HCT116 (cell line): ENCODE measurements at regions not wholly inside any gene's neighbourhood (a gene's known extent, or its start where the extent isn't known, plus 50 kb on each side); places are given as distances from the start of the nearest gene placed in this dataset.

Experiments used
- CEBPB ChIP-seq: IDR thresholded peaks from 2 replicates; pipeline ENCODE4 v1.6.1; 2012; ENCODE audit warnings: low read depth
- CTCF ChIP-seq, 3 experiments: fragments of 200-600 bp in 1 of 3; sonication (generic) in 1 of 3; IDR thresholded peaks in 2 of 3; conservative IDR thresholded peaks in 1 of 3; 2 replicates each; pipeline ENCODE4 v1.5.1; 2012 to 2017; ENCODE audit warnings: low read depth in 2 of 3, low read length in 2 of 3, antibody characterized with exemption in 1 of 3, borderline replicate concordance in 1 of 3, control low read depth in 1 of 3, mild to moderate bottlenecking in 1 of 3, mixed read lengths in 1 of 3, mixed run types in 1 of 3, moderate library complexity in 1 of 3; ENCODE audit not compliant: insufficient read depth in 1 of 3
- EGR1 ChIP-seq: IDR thresholded peaks from 2 replicates; pipeline ENCODE4 v1.6.1; 2012; ENCODE audit warnings: low read depth
- POLR2AphosphoS5 ChIP-seq: IDR thresholded peaks from 2 replicates; pipeline ENCODE4 v1.6.1; 2011; ENCODE audit warnings: mild to moderate bottlenecking, low read depth, low read length, moderate library complexity
- RAD21 ChIP-seq: IDR thresholded peaks from 2 replicates; pipeline ENCODE4 v1.6.1; 2012; ENCODE audit warnings: low read depth, mild to moderate bottlenecking
- REST ChIP-seq: IDR thresholded peaks from 2 replicates; pipeline ENCODE4 v1.6.1; 2012; ENCODE audit warnings: low read depth
- SIN3A ChIP-seq: IDR thresholded peaks from 2 replicates; pipeline ENCODE4 v1.6.1; 2012; ENCODE audit warnings: low read depth
- ZBTB33 ChIP-seq: IDR thresholded peaks from 2 replicates; pipeline ENCODE4 v1.6.1; 2011; ENCODE audit warnings: mild to moderate bottlenecking, low read length, moderate library complexity; ENCODE audit not compliant: insufficient replicate concordance; ENCODE audit errors: extremely low read depth
- ZNF274 ChIP-seq: fragments of 200-500 bp; sonication (Bioruptor generic); IDR thresholded peaks from 2 replicates; pipeline ENCODE4 v1.6.1; 2014; ENCODE audit warnings: mild to moderate bottlenecking, low read depth, low read length, inconsistent platforms

GRCh38 chr10:105352281-105352680 lies 711.2 kb downstream of the SORCS3 start:
- no peak for TF ChIP-seq ZNF274
- no peak for TF ChIP-seq CTCF (IDR thresholded peaks at IDR 0.05 in 2 of 3, conservative IDR thresholded peaks at IDR 0.05 in 1 of 3; ENCODE audit: borderline replicate concordance in 1 of 3, insufficient read depth in 1 of 3, low read depth in 2 of 3, low read length in 2 of 3)
- TF ChIP-seq ZBTB33: no peak
- TF ChIP-seq RAD21: no peak
- no peak for TF ChIP-seq POLR2AphosphoS5
- TF ChIP-seq SIN3A: no peak
- TF ChIP-seq CEBPB: no peak
- no peak for TF ChIP-seq REST
- no peak for TF ChIP-seq EGR1
